GM20000 (cell line): ENCODE measurements at regions not wholly inside any gene's neighbourhood (a gene's known extent, or its start where the extent isn't known, plus 50 kb on each side); places are given as distances from the start of the nearest gene placed in this dataset.

Experiments
- DNase-seq: peaks from one replicate; pipeline ENCODE4 v3.0.0; 2012; ENCODE audit warnings: low spot score
- CTCF ChIP-seq: IDR thresholded peaks from 2 replicates; pipeline ENCODE4 v1.5.1; 2012; ENCODE audit warnings: mild to moderate bottlenecking, control low read depth; ENCODE audit errors: extremely low read depth, missing control alignments

GRCh38 chr1:106055855-106056254, 1000.6 kb upstream of the PRMT6 start:
- no peak for TF ChIP-seq CTCF

DNA sequence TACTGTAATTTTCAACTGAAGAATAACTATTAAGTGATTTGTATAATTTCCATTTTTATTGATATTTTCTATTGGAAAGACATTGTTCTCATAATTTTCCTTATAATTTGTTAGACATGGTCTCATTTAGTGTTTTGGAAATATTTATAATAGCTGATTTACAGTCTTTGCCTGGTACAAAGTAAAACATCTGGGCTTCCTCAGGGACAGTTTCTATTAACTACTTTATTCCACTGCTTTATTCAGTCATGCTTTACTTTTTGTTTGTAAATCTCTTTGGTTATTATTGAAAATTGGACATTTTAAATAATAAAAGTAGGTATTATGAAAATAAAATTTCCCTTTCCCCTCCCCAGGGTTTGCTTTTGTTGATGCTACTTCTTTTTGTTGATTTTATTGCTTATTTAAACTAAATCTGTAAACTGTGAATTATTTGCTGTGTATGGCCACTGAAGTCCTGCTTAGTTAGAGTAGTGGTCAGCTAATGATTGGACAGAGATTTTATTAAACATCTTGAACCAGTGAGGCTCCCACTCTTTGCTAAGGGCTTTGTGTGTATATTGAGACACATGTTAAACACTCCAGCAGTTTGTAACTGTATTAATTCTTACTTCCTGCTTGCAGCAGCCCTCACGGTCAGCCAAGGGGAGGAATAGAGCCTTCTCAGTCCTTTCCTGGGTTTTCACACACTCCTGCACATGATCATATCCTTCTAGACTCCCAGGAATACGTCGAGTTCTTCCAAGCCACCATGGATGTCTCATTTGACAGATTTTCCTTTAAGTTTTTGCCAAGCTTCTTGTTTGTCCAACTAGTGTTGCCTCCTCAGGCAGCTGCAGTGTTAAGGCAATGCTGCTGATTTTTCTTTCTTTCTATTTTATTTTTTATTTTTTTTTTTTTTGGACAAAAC, 994.6 kb upstream of the PRMT6 start:
- no peak for DNase-seq
- TF ChIP-seq CTCF: no peak

More at GRCh38 chr1:106055855-106056254, 1000.6 kb upstream of the PRMT6 start:
- no peak for DNase-seq

DNA sequence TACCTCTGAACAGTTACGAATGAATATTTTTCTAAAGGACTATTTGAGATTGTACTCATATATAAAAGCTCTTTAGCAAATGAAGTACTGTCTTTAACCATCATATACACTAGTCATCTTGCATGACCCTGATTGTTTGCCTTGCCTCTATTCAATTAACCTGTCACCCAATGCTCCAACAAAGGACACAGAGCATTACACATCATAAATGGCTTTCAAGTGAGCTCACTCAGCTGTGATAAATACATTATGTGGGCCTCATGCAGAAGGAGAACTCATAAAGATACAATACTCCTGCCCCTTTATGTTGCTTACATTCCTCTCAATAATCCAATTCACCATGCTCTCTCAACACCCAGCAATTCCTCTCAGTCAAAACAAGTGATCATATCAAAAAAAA, 993.0 kb upstream of the PRMT6 start:
- no peak for DNase-seq
- TF ChIP-seq CTCF: no peak

- DNase-seq: no peak
- no peak for TF ChIP-seq CTCF
Measured at GRCh38 chr1:106072909-106073600, 983.4 kb upstream of the PRMT6 start.

GRCh38 chr1:106080608-106081325, 975.7 kb upstream of the PRMT6 start:
- DNase-seq: no peak
- TF ChIP-seq CTCF: no peak

GRCh38 chr1:106111044-106111443, 945.4 kb upstream of the PRMT6 start:
- TF ChIP-seq CTCF: no peak
- DNase-seq: no peak
